ENCODE measurements at regions not wholly inside any gene's neighbourhood (a gene's known extent, or its start where the extent isn't known, plus 50 kb on each side); places are given as distances from the start of the nearest gene placed in this dataset.

DNA sequence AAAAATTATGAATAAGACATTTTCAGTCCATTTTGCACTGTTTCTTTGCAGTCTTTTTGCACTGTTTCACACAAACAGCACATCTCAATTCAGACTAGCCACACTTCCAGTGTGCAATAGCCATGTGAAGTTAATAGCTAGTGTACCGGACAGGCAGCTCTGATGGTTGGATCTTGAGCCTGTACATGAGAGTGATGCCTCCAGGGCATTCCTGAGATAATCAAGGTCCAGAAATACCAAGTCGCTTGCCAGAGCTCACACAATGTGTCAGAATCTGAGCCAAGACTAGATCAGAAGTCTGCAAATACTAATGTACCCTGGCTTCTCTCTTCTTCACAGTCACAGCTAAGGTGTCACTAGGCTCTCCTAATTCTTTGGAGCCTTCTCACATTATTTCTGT is 180.2 kb downstream of the OSR1 start:
- intact Hi-C loops (cut with micrococcal nuclease), result no loop called here
- FAIRE-seq (no peak), DNase-seq (ENCODE audit: low read depth, low spot score) (no peak)
- Histone ChIP-seq H3K9ac (replicated peaks; ENCODE audit: extremely low read depth, insufficient read depth, low read length) (no peak overlapping the region), H3K27ac (ENCODE audit: insufficient read depth, low read depth, low read length) (no peak overlapping the region), H3K4me3 (replicated peaks in 1 of 3; ENCODE audit: insufficient read depth in 1 of 3, low read depth in 1 of 3, low read length in 3 of 3) (no peak overlapping the region), H2AFZ (ENCODE audit: low read depth, low read length) (no peak overlapping the region), H3K9me1 (replicated peaks; ENCODE audit: control insufficient read depth, extremely low read depth, insufficient read depth, low read length) (no peaks in the 10 kb centered on the region), H3K36me3 (ENCODE audit: control insufficient read depth in 2 of 2, extremely low read depth in 1 of 2, insufficient read depth in 2 of 2, low read length in 2 of 2) (no peaks in the 10 kb centered on the region), H3K9me3 (replicated peaks; ENCODE audit: control insufficient read depth, insufficient read depth, low read length) (no peaks in the 10 kb centered on the region), H3K4me1 (ENCODE audit: control insufficient read depth, extremely low read depth, insufficient read depth, low read length) (no peaks in the 10 kb centered on the region), H3K27me3 (ENCODE audit: control insufficient read depth in 2 of 2, insufficient read depth in 2 of 2, low read length in 2 of 2) (no peaks in the 10 kb centered on the region), H3K79me2 (ENCODE audit: control insufficient read depth, insufficient read depth, low read length) (no peaks in the 10 kb centered on the region), H4K20me1 (replicated peaks; ENCODE audit: control insufficient read depth, extremely low read depth, insufficient read depth, low read length) (no peaks in the 10 kb centered on the region), H3K4me2 (ENCODE audit: insufficient read depth, low read length) (no peak overlapping the region)
- TF ChIP-seq JUN (IDR thresholded peaks at IDR 0.05; ENCODE audit: borderline replicate concordance, insufficient read depth, insufficient read length, low read depth), result no peak
- no peak for TF ChIP-seq MYC (IDR thresholded peaks at IDR 0.05; ENCODE audit: low read depth, low read length)
- no peak for TF ChIP-seq POLR2AphosphoS5 (IDR thresholded peaks at IDR 0.05; ENCODE audit: insufficient read depth, low read depth, low read length)
- TF ChIP-seq MAX (IDR thresholded peaks at IDR 0.05; ENCODE audit: insufficient read depth, insufficient read length), result no peak
- no peak for TF ChIP-seq GATA2 (IDR thresholded peaks at IDR 0.05; ENCODE audit: insufficient read depth, insufficient read length, low read depth, low read length)
- TF ChIP-seq EZH2 (IDR thresholded peaks at IDR 0.05; ENCODE audit: borderline replicate concordance, low read depth, low read length, severe bottlenecking), result no peak
- TF ChIP-seq FOS (IDR thresholded peaks at IDR 0.05; ENCODE audit: borderline replicate concordance, insufficient read depth, low read length), result no peak
- TF ChIP-seq POLR2A (IDR thresholded peaks at IDR 0.05; ENCODE audit: low read depth, low read length), result no peak
- TF ChIP-seq, protein P1, sequence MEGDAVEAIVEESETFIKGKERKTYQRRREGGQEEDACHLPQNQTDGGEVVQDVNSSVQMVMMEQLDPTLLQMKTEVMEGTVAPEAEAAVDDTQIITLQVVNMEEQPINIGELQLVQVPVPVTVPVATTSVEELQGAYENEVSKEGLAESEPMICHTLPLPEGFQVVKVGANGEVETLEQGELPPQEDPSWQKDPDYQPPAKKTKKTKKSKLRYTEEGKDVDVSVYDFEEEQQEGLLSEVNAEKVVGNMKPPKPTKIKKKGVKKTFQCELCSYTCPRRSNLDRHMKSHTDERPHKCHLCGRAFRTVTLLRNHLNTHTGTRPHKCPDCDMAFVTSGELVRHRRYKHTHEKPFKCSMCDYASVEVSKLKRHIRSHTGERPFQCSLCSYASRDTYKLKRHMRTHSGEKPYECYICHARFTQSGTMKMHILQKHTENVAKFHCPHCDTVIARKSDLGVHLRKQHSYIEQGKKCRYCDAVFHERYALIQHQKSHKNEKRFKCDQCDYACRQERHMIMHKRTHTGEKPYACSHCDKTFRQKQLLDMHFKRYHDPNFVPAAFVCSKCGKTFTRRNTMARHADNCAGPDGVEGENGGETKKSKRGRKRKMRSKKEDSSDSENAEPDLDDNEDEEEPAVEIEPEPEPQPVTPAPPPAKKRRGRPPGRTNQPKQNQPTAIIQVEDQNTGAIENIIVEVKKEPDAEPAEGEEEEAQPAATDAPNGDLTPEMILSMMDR (IDR thresholded peaks at IDR 0.05; ENCODE audit: extremely low read depth in 1 of 2, insufficient read depth in 1 of 2, low read depth in 1 of 2, low read length in 2 of 2), result no peak
- CTCF ChIA-PET, result no interaction called here
- BruUV-seq (replicated peaks), result no TSS peak
- dilution Hi-C loops (cut with MboI; ENCODE audit: extremely low pct_ligation_motif_present, low sequenced_read_pairs), result no loop called here
- POLR2A ChIA-PET, result no interaction called here

All from endothelial cell of umbilical vein (primary cell).